Loucy (cell line): ENCODE measurements at regions not wholly inside any gene's neighbourhood (a gene's known extent, or its start where the extent isn't known, plus 50 kb on each side); places are given as distances from the start of the nearest gene placed in this dataset.

Source experiments
- EZH2phosphoT487 ChIP-seq: fragments of 200-600 bp; IDR thresholded peaks from 2 replicates; pipeline ENCODE4 v1.6.1; 2018; ENCODE audit warnings: antibody characterized with exemption, mild to moderate bottlenecking, moderate library complexity, borderline replicate concordance
- TF ChIP-seq, protein P1 (sequence below): fragments of 200-600 bp; sonication (generic); conservative IDR thresholded peaks from 2 replicates; pipeline ENCODE4 v1.5.1; 2014; ENCODE audit warnings: mild to moderate bottlenecking, antibody characterized with exemption, low read length

DNA sequence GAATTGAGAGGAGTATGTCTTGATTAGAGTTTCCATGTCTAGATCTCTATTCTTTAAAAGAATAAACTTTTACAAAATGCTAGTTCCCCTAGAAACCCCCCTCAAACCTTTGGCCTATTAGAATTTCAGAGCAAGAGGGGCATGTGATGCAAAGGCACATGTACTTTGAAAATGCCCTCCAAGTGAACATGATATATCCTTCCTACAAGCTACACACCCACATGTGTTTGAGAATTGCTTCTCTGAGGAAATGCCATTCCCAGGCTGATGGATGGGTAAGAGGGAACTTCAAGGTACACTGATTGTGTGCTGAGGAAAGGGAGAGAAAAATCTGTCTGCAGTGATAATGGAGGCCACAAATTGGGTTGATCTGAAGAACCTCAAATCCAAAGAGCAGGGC, 59.5 kb upstream of the PSMA1 start:
- TF ChIP-seq, protein P1, sequence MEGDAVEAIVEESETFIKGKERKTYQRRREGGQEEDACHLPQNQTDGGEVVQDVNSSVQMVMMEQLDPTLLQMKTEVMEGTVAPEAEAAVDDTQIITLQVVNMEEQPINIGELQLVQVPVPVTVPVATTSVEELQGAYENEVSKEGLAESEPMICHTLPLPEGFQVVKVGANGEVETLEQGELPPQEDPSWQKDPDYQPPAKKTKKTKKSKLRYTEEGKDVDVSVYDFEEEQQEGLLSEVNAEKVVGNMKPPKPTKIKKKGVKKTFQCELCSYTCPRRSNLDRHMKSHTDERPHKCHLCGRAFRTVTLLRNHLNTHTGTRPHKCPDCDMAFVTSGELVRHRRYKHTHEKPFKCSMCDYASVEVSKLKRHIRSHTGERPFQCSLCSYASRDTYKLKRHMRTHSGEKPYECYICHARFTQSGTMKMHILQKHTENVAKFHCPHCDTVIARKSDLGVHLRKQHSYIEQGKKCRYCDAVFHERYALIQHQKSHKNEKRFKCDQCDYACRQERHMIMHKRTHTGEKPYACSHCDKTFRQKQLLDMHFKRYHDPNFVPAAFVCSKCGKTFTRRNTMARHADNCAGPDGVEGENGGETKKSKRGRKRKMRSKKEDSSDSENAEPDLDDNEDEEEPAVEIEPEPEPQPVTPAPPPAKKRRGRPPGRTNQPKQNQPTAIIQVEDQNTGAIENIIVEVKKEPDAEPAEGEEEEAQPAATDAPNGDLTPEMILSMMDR, result no peak
- TF ChIP-seq EZH2phosphoT487, result no peak
